ENCODE measurements at regions not wholly inside any gene's neighbourhood (a gene's known extent, or its start where the extent isn't known, plus 50 kb on each side); places are given as distances from the start of the nearest gene placed in this dataset.

DNA sequence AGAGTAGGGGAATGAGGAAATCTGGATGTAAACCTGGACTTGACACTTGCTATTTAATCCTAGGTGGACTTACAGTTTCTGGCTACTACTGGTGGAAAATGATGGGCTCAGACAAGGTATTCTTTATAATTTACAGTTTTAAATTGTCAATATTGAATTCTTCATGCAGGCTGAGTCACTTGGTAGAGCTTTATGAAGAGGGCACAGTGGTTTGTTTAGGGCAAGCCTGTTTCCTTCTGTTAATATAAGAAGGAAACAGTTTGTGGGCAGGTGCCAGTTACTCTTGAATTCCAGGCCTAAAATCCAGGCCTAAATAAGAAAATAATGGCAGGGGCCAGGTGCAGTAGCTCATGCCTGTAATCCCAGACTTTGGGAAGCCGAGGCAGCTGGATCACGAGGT lies 355.8 kb upstream of the RGS6 start:
- TF ChIP-seq, protein P1, sequence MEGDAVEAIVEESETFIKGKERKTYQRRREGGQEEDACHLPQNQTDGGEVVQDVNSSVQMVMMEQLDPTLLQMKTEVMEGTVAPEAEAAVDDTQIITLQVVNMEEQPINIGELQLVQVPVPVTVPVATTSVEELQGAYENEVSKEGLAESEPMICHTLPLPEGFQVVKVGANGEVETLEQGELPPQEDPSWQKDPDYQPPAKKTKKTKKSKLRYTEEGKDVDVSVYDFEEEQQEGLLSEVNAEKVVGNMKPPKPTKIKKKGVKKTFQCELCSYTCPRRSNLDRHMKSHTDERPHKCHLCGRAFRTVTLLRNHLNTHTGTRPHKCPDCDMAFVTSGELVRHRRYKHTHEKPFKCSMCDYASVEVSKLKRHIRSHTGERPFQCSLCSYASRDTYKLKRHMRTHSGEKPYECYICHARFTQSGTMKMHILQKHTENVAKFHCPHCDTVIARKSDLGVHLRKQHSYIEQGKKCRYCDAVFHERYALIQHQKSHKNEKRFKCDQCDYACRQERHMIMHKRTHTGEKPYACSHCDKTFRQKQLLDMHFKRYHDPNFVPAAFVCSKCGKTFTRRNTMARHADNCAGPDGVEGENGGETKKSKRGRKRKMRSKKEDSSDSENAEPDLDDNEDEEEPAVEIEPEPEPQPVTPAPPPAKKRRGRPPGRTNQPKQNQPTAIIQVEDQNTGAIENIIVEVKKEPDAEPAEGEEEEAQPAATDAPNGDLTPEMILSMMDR (IDR thresholded peaks at IDR 0.05) = no peak
- TF ChIP-seq POLR2A (IDR thresholded peaks at IDR 0.05) = no peak
